Adrenal gland (tissue), 9 donors: ENCODE measurements at regions not wholly inside any gene's neighbourhood (a gene's known extent, or its start where the extent isn't known, plus 50 kb on each side); places are given as distances from the start of the nearest gene placed in this dataset.

ENCODE experiments used
- DNase-seq, 7 donors: peaks; one replicate each; pipeline ENCODE4 v3.0.0-alpha.2; 2019 to 2020
- H3K27ac ChIP-seq, 5 donors: fragments of 200-600 bp; sonication (generic) in 4 of 5; 1 replicate in 3 of 5; 2 replicates in 2 of 5; pipeline versions ENCODE4 v1.5.1 to v1.8.0; 2016 to 2020; ENCODE audit warnings: mild to moderate bottlenecking in 1 of 5
- H3K27me3 ChIP-seq: fragments of 200-600 bp; 2 replicates; pipeline ENCODE4 v1.8.0; 2021
- H3K36me3 ChIP-seq, 2 donors: fragments of 200-600 bp; replicated peaks in 1 of 2; 1 replicate in 1 of 2; 2 replicates in 1 of 2; pipeline versions ENCODE4 v1.5.1 to v1.8.0; 2018 to 2022
- H3K4me1 ChIP-seq, 2 donors: fragments of 200-600 bp; replicated peaks in 1 of 2; 1 replicate in 1 of 2; 2 replicates in 1 of 2; pipeline versions ENCODE4 v1.5.1 to v1.8.0; 2018 to 2021
- H3K4me3 ChIP-seq, 4 donors: fragments of 200-600 bp; sonication (generic) in 3 of 4; one replicate each; pipeline ENCODE4 v1.5.1; 2016 to 2018
- H3K9me3 ChIP-seq, 3 donors: fragments of 200-600 bp; sonication (generic) in 1 of 3; replicated peaks in 1 of 3; 1 replicate in 2 of 3; 2 replicates in 1 of 3; pipeline versions ENCODE4 v1.5.1 to v1.8.0; 2016 to 2021
- POLR2A ChIP-seq, 2 donors: fragments of 450-650 bp; IDR thresholded peaks; one replicate each; pipeline ENCODE4 v1.6.1; 2017; ENCODE audit warnings: antibody characterized with exemption in 2 of 2, mild to moderate bottlenecking in 2 of 2, moderate library complexity in 1 of 2
- WGBS, 4 donors: extraction: QIAGEN DNeasy Blood & Tissue Kit in 2 of 4; methylation state at CpG; one replicate each; pipeline versions ENCODE4 v1.1.5 to v1.1.7; 2013 to 2017; 5-methylcytosine and 5-hydroxymethylcytosine counted together
- intact Hi-C, 2 donors: fragments of 100-400 bp; cut with DNase I; formaldehyde crosslinking; loops; one replicate each; pipeline versions ENCODE4 v1.14.1 to v1.15.0; 2022 to 2023
- TF ChIP-seq, protein P1 (sequence below), 6 experiments: fragments of 450-650 bp in 4 of 6; fragments of 200-600 bp in 2 of 6; sonication (generic) in 1 of 6; IDR thresholded peaks; 1 replicate in 5 of 6; 2 replicates in 1 of 6; pipeline versions ENCODE4 v1.5.1 to v1.8.0; 2016 to 2021; ENCODE audit warnings: antibody characterized with exemption in 6 of 6, mild to moderate bottlenecking in 2 of 6, moderate library complexity in 1 of 6
- donor health status: healthy with polysubstance abuse.
- donor health status: Bipolar disorder and iron deficiency.
- donor health status: DM: yes; HTN: yes; CAD: no.
- donor health status: DM: no; HTN: no; CAD: no.
- donor health status: DM: no; HTN: no; CAD: no.

- intact Hi-C loops = no loop called here
- no peak overlapping the region for H3K4me3 ChIP-seq
- TF ChIP-seq, protein P1, sequence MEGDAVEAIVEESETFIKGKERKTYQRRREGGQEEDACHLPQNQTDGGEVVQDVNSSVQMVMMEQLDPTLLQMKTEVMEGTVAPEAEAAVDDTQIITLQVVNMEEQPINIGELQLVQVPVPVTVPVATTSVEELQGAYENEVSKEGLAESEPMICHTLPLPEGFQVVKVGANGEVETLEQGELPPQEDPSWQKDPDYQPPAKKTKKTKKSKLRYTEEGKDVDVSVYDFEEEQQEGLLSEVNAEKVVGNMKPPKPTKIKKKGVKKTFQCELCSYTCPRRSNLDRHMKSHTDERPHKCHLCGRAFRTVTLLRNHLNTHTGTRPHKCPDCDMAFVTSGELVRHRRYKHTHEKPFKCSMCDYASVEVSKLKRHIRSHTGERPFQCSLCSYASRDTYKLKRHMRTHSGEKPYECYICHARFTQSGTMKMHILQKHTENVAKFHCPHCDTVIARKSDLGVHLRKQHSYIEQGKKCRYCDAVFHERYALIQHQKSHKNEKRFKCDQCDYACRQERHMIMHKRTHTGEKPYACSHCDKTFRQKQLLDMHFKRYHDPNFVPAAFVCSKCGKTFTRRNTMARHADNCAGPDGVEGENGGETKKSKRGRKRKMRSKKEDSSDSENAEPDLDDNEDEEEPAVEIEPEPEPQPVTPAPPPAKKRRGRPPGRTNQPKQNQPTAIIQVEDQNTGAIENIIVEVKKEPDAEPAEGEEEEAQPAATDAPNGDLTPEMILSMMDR (IDR thresholded peaks at IDR 0.05) = no peak
- no peak for TF ChIP-seq POLR2A (IDR thresholded peaks at IDR 0.05)
- H3K9me3 ChIP-seq = no peaks in the 10 kb centered on the region
- H3K27me3 ChIP-seq = peaks cover 10% of the 10 kb centered on the region
- no peak overlapping the region for H3K27ac ChIP-seq
- H3K4me1 ChIP-seq = no peaks in the 10 kb centered on the region
- 86 to 90% (median 87%) methylated on average over 2 to 12 of the region's 12 CpGs; no CpG with 5 or more reads in 1 of the 4 donors for WGBS, 4 donors
- no peak for DNase-seq
- H3K36me3 ChIP-seq = no peaks in the 10 kb centered on the region
Measured at GRCh38 chr5:176727528-176727900, 80.2 kb downstream of the TSPAN17 start.

DNA sequence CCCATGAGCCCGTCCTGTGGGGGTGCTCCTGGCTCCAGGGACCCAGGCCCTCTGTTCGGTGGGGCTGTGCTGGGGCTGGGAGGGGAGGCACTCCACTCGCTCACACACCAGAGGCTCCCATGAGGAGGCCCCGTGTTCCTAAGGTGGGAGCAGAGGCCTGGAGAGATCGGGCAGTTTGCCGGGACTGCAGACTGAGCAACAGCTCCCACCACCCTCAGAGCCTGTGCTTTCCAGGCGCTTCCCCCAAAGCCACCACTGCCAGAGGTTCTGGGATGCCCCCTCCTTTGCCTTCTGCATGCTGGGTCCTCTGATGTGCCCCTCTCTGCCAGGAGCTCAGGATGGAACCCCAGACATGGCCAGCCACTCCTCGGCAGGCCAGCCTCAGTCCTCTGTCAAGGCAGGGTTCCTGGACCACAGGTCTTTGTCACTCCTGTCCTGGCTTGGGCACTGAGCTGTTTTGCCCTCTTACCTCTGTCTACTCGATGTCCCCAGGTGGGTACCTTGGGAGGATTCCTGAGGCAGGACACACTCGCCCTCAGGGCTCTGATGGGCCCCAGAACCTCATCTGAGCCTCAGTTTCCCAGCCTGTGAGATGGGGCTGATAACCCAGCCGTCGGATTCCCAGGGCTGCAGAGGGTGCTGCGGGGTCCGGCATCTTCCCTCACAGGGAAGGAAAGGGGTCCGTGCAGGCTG lies 80.8 kb downstream of the TSPAN17 start:
- Histone ChIP-seq H3K27ac (no peak overlapping the region), H3K27me3 (peaks cover 10% of the 10 kb centered on the region), H3K4me3 (no peak overlapping the region), H3K36me3 (no peaks in the 10 kb centered on the region), H3K9me3 (no peaks in the 10 kb centered on the region), H3K4me1 (no peaks in the 10 kb centered on the region)
- intact Hi-C loops = no loop called here
- DNase-seq = no peak
- no peak for TF ChIP-seq POLR2A (IDR thresholded peaks at IDR 0.05)
- TF ChIP-seq, protein P1 (IDR thresholded peaks at IDR 0.05) = no peak
- 78 to 86% (median 80%) methylated on average over 9 to 15 of the region's 15 CpGs for WGBS, 4 donors

DNA sequence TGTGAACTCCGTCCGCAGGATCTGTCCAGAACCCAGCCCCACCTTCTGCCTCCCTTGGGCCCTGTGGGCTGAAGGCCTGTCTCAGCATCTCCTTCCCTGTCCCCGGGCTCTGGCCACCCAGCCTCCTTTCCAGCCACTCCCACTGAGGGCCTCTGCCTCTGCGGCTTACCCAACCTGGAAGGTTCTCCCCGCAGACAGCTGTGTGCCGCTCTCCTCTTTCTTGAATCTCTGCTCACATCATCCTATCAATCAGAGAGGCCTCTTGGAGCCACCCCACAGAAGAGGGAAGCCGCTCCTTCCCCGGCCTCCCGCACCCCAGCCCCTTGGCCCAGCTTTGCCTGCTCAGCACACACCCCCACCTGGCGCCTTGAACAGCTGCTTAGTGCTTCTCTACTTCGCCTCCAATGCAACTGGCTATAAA lies 81.5 kb upstream of the UNC5A start:
- no peak for DNase-seq
- 74 to 86% (median 81%) methylated on average over 10 to 11 of the region's 11 CpGs for WGBS, 4 donors
- Histone ChIP-seq H3K4me3 (no peak overlapping the region), H3K27ac (no peak overlapping the region), H3K36me3 (no peaks in the 10 kb centered on the region), H3K4me1 (no peaks in the 10 kb centered on the region), H3K9me3 (no peaks in the 10 kb centered on the region), H3K27me3 (peaks cover 10% of the 10 kb centered on the region)
- intact Hi-C loops = no loop called here
- TF ChIP-seq POLR2A (IDR thresholded peaks at IDR 0.05) = no peak
- TF ChIP-seq, protein P1 (IDR thresholded peaks at IDR 0.05) = no peak

- intact Hi-C loops = no loop called here
- DNase-seq = no peak
- no peaks in the 10 kb centered on the region for H3K9me3 ChIP-seq
- no peaks in the 10 kb centered on the region for H3K4me1 ChIP-seq
- H3K27me3 ChIP-seq = peaks cover 10% of the 10 kb centered on the region
- H3K4me3 ChIP-seq = no peak overlapping the region
- no peaks in the 10 kb centered on the region for H3K36me3 ChIP-seq
- 88 to 95% (median 89%) methylated on average over 10 of the region's 10 CpGs for WGBS, 4 donors
- no peak overlapping the region for H3K27ac ChIP-seq
- no peak for TF ChIP-seq POLR2A (IDR thresholded peaks at IDR 0.05)
- TF ChIP-seq, protein P1 (IDR thresholded peaks at IDR 0.05) = no peak
Measured at GRCh38 chr5:176730815-176731475, 79.4 kb upstream of the UNC5A start.
